ENCODE measurements at regions not wholly inside any gene's neighbourhood (a gene's known extent, or its start where the extent isn't known, plus 50 kb on each side); places are given as distances from the start of the nearest gene placed in this dataset.

DNA sequence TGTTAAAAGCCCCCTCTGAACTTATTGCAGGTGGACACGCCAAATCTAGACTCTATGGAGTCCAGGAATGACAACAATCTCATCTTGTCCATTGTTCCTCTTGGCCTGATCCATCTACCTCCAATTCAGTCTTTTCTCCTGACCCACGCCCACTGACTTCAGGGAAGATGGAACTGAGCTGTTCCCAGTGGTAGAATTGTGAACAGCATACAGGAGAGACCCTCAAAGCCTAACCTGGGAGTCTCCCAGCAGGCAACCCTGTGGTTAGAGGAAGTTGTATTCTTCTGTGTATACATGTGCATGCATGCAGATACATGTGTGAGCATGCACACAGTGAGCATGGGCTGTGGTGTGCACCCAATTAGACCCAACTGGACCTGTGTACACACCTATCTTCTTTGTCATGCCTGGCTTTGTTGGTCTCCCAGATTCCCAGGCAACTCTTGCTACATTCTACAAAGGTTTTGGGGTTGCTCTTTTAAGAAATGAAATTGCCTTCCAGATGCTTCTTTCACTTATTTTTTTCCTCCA lies 286.0 kb downstream of the ZSWIM6 start:
- DNase-seq, result no peak
- intact Hi-C loops (cut with DNase I), result no loop called here
- Histone ChIP-seq H3K36me3 (no peaks in the 10 kb centered on the region), H3K4me1 (peaks cover 0 to 23% (median 15%) of the 10 kb centered on the region in 4 donors), H3K9me3 (no peaks in the 10 kb centered on the region), H3K27me3 (no peaks in the 10 kb centered on the region), H3K27ac (no peak overlapping the region), H3K4me3 (no peak overlapping the region)
- no peak for TF ChIP-seq EP300 (IDR thresholded peaks at IDR 0.05)
- TF ChIP-seq POLR2A (IDR thresholded peaks at IDR 0.05), result no peak
- WGBS, 2 donors, result 89 to 92% methylated on average over 2 of the region's 2 CpGs

DNA sequence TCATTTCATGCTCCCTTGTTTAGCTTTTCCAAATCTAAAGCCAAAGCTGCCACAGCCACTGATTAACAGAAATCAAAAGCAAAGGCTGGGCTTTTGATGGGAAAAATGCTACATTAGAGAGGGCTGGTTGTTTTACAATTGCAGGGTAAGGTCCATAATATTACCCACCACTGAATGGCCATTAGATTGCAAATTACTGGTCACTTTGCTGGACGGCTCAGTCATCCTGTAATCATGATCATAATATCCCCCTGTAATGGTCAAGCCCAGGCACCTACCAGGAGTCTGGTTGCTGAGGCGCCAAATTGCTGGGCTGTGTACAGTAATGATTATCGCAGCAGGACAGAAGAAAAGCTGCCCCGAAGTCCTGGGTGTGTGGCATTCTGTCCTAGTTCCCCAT lies 286.5 kb downstream of the ZSWIM6 start:
- intact Hi-C loops (cut with DNase I), result no loop called here
- DNase-seq, result no peak
- no peak for TF ChIP-seq EP300 (IDR thresholded peaks at IDR 0.05)
- WGBS, 2 donors, result 92 to 94% methylated on average over 4 of the region's 4 CpGs
- Histone ChIP-seq H3K4me1 (peaks cover 0 to 23% (median 15%) of the 10 kb centered on the region in 4 donors), H3K9me3 (no peaks in the 10 kb centered on the region), H3K4me3 (no peak overlapping the region), H3K36me3 (no peaks in the 10 kb centered on the region), H3K27ac (no peak overlapping the region), H3K27me3 (no peaks in the 10 kb centered on the region)

DNA sequence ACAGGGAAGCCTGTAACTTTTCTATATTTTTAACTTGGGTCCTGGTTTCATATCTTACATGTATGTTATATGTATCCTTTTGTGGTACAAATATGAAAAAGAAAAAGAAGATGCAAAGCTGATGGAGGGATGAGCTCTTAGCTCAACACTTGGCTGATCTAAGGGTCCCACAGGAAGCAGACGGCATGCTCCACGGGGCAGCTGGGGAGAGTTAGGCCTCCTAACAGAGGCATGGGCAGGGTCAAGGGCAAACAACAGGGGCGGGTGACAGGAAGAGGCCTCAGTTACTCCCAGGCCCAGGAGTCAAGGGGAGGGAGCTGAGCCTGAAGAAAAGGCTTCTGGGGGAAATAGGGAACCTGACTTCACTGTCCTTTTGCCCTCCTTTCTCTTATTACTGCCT lies 287.2 kb downstream of the ZSWIM6 start:
- Histone ChIP-seq H3K27me3 (no peaks in the 10 kb centered on the region), H3K4me1 (peaks cover 0 to 23% (median 15%) of the 10 kb centered on the region in 4 donors), H3K4me3 (no peak overlapping the region), H3K27ac (peak overlapping the region in 1 of 4 donors; percentile 72), H3K36me3 (no peaks in the 10 kb centered on the region), H3K9me3 (no peaks in the 10 kb centered on the region)
- intact Hi-C loops (cut with DNase I), result no loop called here
- TF ChIP-seq POLR2AphosphoS5 (IDR thresholded peaks at IDR 0.05), result no peak
- DNase-seq, result no peak
- 74 to 80% methylated on average over 3 of the region's 3 CpGs for WGBS, 2 donors

DNA sequence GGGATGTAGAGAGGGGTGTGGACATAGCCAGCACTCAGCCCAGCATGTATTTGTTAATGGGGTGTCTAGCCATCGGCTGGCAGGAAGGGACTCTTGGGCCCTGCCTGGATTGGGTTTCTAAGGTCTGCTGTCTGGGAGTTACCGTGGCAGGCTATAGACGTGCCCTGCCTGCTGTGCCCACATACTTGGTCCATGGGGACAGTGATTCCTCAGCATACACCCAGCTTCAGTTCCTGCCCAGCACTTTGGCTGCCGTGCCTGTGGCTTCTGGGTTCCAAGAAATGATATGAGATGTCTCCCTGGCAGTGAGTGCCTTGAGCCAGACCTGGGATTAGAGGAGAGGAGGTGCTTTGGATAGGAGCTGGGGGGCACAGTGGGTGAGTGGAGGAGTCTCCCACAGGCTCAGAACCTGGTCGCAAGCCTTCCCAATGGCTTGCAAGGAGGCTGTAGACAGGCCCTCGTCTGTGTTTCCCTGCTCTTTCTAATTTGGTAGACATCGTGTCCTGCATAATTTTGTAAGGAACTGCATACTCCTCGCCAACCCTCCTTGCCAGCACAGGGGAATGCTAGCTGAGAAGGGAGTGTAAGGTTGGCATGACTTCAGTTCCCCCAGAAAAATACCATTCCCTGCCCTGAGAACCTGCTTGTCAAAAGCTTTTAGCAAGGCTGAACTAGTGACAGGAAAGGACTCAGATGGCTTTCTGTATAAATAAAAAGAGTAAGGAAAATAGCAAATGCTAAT lies 287.9 kb downstream of the ZSWIM6 start:
- Histone ChIP-seq H3K4me3 (no peak overlapping the region), H3K4me1 (peaks cover 0 to 30% (median 17%) of the 10 kb centered on the region in 4 donors), H3K27me3 (no peaks in the 10 kb centered on the region), H3K27ac (peak overlapping the region; percentile 53 to 72 (median 56)), H3K9me3 (no peaks in the 10 kb centered on the region), H3K36me3 (no peaks in the 10 kb centered on the region)
- 89 to 93% methylated on average over 8 of the region's 8 CpGs for WGBS, 2 donors
- intact Hi-C loops (cut with DNase I), result loop anchor here (5.0 kb wide), 1 partner anchor 208 kb away; no protein-coding TSS in a partner anchor
- TF ChIP-seq, protein P1, sequence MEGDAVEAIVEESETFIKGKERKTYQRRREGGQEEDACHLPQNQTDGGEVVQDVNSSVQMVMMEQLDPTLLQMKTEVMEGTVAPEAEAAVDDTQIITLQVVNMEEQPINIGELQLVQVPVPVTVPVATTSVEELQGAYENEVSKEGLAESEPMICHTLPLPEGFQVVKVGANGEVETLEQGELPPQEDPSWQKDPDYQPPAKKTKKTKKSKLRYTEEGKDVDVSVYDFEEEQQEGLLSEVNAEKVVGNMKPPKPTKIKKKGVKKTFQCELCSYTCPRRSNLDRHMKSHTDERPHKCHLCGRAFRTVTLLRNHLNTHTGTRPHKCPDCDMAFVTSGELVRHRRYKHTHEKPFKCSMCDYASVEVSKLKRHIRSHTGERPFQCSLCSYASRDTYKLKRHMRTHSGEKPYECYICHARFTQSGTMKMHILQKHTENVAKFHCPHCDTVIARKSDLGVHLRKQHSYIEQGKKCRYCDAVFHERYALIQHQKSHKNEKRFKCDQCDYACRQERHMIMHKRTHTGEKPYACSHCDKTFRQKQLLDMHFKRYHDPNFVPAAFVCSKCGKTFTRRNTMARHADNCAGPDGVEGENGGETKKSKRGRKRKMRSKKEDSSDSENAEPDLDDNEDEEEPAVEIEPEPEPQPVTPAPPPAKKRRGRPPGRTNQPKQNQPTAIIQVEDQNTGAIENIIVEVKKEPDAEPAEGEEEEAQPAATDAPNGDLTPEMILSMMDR (IDR thresholded peaks at IDR 0.05), result no peak
- TF ChIP-seq EP300 (IDR thresholded peaks at IDR 0.05) (no peak), POLR2AphosphoS5 (IDR thresholded peaks at IDR 0.05) (no peak), POLR2A (IDR thresholded peaks at IDR 0.05) (no peak)
- no peak for DNase-seq

DNA sequence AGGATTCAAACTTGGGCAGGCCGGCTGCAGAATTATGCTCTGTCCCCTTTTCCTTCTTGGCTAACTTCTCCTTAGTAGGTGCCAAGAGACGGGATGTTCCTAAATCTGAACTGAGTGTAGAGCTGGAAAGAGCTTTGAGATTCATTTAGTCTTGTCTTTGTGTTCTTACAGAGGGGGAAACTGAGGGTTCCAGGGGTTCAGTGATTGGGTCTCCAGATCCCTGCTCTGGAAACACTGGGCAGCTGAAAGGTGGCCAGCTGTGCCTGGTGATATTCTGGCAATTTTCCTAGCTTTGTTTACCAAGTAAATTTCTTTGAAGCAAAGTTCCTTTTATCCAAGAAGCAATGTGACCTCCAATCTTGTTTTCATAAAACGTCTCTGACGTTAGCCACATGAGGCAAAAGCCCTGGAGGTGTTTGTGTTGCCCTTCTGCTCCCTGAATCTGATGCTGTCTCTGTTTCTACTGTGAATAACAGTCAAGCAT lies 288.7 kb downstream of the ZSWIM6 start:
- TF ChIP-seq EP300 (IDR thresholded peaks at IDR 0.05), result peak in 2 of 4 donors; percentile 41 to 63
- TF ChIP-seq POLR2A (IDR thresholded peaks at IDR 0.05), result no peak
- TF ChIP-seq POLR2AphosphoS5 (IDR thresholded peaks at IDR 0.05), result peak; percentile 15 to 59 (median 36)
- TF ChIP-seq, protein P1 (IDR thresholded peaks at IDR 0.05), result no peak
- no peak for DNase-seq
- no peaks in the 10 kb centered on the region for H3K36me3 ChIP-seq
- H3K27me3 ChIP-seq, result no peaks in the 10 kb centered on the region
- peak overlapping the region; percentile 53 to 72 (median 56) for H3K27ac ChIP-seq
- WGBS, 2 donors, result 32 to 71% methylated on average over 4 of the region's 4 CpGs
- H3K4me1 ChIP-seq, result peaks cover 0 to 35% (median 23%) of the 10 kb centered on the region in 4 donors
- intact Hi-C loops (cut with DNase I), result loop anchor here (5.0 kb wide), 1 partner anchor 208 kb away; no protein-coding TSS in a partner anchor
- no peak overlapping the region for H3K4me3 ChIP-seq
- no peaks in the 10 kb centered on the region for H3K9me3 ChIP-seq

DNA sequence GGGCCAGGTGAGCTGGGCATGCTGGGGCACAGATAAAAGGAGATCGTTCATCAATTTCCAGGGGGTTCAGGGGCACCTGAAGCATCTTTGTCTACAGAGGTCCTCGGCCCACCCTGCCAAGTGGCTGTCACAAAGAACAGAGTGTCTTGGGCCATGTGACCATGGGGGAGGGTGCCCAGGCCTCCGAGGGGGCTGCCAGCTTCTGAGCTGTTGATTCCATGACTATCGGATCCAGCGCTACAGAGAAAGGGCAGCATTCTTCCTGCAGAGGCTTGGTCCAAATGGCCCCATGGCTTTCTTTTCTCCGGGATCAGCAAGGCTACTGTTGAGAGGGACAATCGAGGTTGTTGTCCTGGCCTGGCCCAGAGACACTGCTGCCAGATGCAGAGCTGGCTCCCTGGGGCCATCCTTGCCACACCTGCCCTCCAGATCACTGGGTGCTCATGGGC lies 289.2 kb downstream of the ZSWIM6 start:
- H3K27ac ChIP-seq, result peak overlapping the region; percentile 53 to 72 (median 56)
- TF ChIP-seq POLR2A (IDR thresholded peaks at IDR 0.05) (no peak), EP300 (IDR thresholded peaks at IDR 0.05) (peak in 1 of 4 donors; percentile 58), POLR2AphosphoS5 (IDR thresholded peaks at IDR 0.05) (peak in 2 of 4 donors; percentile 27 to 42)
- TF ChIP-seq, protein P1 (IDR thresholded peaks at IDR 0.05), result no peak
- intact Hi-C loops (cut with DNase I), result loop anchor here (5.0 kb wide), 1 partner anchor 209 kb away; no protein-coding TSS in a partner anchor
- H3K4me3 ChIP-seq, result no peak overlapping the region
- H3K36me3 ChIP-seq, result no peaks in the 10 kb centered on the region
- H3K9me3 ChIP-seq, result no peaks in the 10 kb centered on the region
- 89 to 92% methylated on average over 7 of the region's 7 CpGs for WGBS, 2 donors
- H3K27me3 ChIP-seq, result no peaks in the 10 kb centered on the region
- H3K4me1 ChIP-seq, result peaks cover 0 to 35% (median 25%) of the 10 kb centered on the region in 4 donors
- DNase-seq, result peak; percentile 85

All from sigmoid colon (tissue), 6 donors.